ENCODE measurements at regions not wholly inside any gene's neighbourhood (a gene's known extent, or its start where the extent isn't known, plus 50 kb on each side); places are given as distances from the start of the nearest gene placed in this dataset.

DNA sequence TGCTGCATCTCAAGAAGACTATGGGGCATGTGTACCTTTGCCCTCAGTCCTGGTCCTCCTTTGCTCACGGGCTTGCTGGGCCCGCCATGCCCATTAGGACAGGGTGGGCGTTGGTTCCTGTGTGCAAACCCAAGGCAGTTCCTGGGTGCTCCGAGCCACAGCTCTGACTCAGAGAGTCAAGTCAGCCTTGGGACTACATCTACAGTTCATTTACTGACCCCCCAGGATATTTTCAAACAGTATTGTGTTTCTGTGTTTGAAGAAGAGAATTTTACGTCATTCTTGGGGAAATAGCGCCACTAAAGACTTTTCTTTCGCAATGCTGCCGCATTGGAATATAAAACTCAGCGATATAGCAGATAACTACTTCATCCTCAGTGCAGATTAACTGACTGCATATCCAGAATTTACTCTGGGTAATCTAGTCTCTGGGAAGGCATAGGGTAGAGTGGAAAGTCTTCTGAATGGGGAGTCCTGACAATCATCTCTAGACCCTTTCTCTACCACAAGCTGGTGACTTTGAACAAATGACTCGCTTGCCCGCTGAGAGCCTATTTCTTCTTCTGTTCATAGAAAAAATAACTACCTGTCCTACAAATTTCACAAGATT lies 638.9 kb upstream of the FZD8 start:
- Histone ChIP-seq H3K27me3 (no peaks in the 10 kb centered on the region), H3K36me3 (ENCODE audit: low read depth, missing control alignments) (no peaks in the 10 kb centered on the region), H3K4me1 (no peaks in the 10 kb centered on the region), H3K27ac (no peak overlapping the region), H3K4me3 (no peak overlapping the region), H3K9me3 (no peaks in the 10 kb centered on the region)
- intact Hi-C loops (cut with DNase I; ENCODE audit: low total_unique reads) = no loop called here
- no peak for TF ChIP-seq CTCF (IDR thresholded peaks at IDR 0.05)
- TF ChIP-seq POLR2A (IDR thresholded peaks at IDR 0.05) = no peak
- 88 to 93% methylated on average over 9 to 11 of the region's 11 CpGs for WGBS, 2 donors
- DNase-seq = no peak

DNA sequence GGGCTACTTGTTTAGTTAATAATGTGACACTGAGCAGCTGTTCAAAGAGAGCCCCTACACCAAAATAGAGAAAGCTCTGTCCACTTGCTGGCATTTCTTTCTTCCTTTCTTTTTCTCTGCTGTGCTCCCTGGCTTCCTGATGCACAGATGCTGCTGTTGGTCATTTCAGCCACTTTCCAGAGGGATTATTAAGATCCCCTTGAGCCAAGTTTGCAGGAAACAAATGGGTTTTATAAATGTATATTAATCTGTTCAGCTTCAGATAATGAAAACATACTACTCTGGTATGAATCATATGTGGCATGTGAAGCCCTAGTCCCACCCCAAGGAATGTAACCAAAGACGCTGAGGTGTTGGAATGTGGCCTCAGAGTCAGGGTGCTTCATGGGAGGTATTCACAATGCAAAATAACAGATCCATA lies 638.2 kb upstream of the FZD8 start:
- DNase-seq = no peak

GRCh38 chr10:36278176-36278575 lies 636.1 kb upstream of the FZD8 start:
- H3K27ac ChIP-seq = no peak overlapping the region
- H3K36me3 ChIP-seq (ENCODE audit: low read depth, missing control alignments) = no peaks in the 10 kb centered on the region
- DNase-seq = no peak
- H3K9me3 ChIP-seq = no peaks in the 10 kb centered on the region
- no peak for TF ChIP-seq CTCF (IDR thresholded peaks at IDR 0.05)
- no peak for TF ChIP-seq POLR2A (IDR thresholded peaks at IDR 0.05)
- H3K4me1 ChIP-seq = no peaks in the 10 kb centered on the region
- H3K4me3 ChIP-seq = no peak overlapping the region
- H3K27me3 ChIP-seq = no peaks in the 10 kb centered on the region
- intact Hi-C loops (cut with DNase I; ENCODE audit: low total_unique reads) = no loop called here
- 57 to 62% methylated on average over 3 of the region's 3 CpGs for WGBS, 2 donors

More for the DNA sequence above, 638.2 kb upstream of the FZD8 start:
- no peak overlapping the region for H3K4me3 ChIP-seq
- no peaks in the 10 kb centered on the region for H3K36me3 ChIP-seq (ENCODE audit: low read depth, missing control alignments)
- H3K9me3 ChIP-seq = no peaks in the 10 kb centered on the region
- 75 to 93% methylated on average over 1 of the region's 1 CpG for whole genome bisulfite sequencing, 2 donors
- H3K27ac ChIP-seq = no peak overlapping the region
- H3K27me3 ChIP-seq = no peaks in the 10 kb centered on the region
- no peaks in the 10 kb centered on the region for H3K4me1 ChIP-seq
- intact Hi-C loops (cut with DNase I; ENCODE audit: low total_unique reads) = no loop called here
- TF ChIP-seq CTCF (IDR thresholded peaks at IDR 0.05) (no peak), POLR2A (IDR thresholded peaks at IDR 0.05) (no peak)

DNA sequence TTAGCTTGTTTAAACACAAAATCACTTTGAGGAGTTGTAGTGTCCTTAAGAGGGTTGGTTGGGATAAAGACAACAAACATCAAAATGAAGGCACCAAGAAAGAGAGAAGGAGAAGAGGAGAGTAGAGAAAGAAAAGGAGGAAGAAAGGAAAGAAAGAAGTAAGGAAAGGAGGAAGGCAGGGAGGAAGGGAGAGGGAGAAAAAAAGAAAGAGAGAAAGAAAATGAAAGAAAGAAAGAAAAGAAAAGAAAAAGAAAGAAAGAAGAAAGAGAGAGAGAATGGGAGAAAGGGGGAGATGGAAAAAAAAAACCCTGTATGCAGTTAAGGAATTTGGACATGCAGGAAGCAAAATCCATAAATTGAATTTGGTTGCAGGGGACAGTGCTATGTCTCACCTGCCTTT lies 635.4 kb upstream of the FZD8 start:
- Histone ChIP-seq H3K27me3 (no peaks in the 10 kb centered on the region), H3K4me1 (no peaks in the 10 kb centered on the region), H3K27ac (no peak overlapping the region), H3K36me3 (ENCODE audit: low read depth, missing control alignments) (no peaks in the 10 kb centered on the region), H3K9me3 (no peaks in the 10 kb centered on the region), H3K4me3 (no peak overlapping the region)
- no peak for DNase-seq
- intact Hi-C loops (cut with DNase I; ENCODE audit: low total_unique reads) = no loop called here
- no peak for TF ChIP-seq CTCF (IDR thresholded peaks at IDR 0.05)
- no peak for TF ChIP-seq POLR2A (IDR thresholded peaks at IDR 0.05)

GRCh38 chr10:36271627-36272340 lies 629.7 kb upstream of the FZD8 start:
- no peaks in the 10 kb centered on the region for H3K27me3 ChIP-seq
- no peak overlapping the region for H3K4me3 ChIP-seq
- H3K36me3 ChIP-seq (ENCODE audit: low read depth, missing control alignments) = no peaks in the 10 kb centered on the region
- WGBS, 2 donors = 82 to 100% methylated on average over 2 of the region's 2 CpGs
- no peaks in the 10 kb centered on the region for H3K4me1 ChIP-seq
- intact Hi-C loops (cut with DNase I; ENCODE audit: low total_unique reads) = no loop called here
- DNase-seq = no peak
- H3K27ac ChIP-seq = no peak overlapping the region
- TF ChIP-seq POLR2A (IDR thresholded peaks at IDR 0.05) = no peak
- TF ChIP-seq CTCF (IDR thresholded peaks at IDR 0.05) = no peak
- H3K9me3 ChIP-seq = no peaks in the 10 kb centered on the region
